Muscle of leg (tissue), 3 donors: ENCODE measurements at regions not wholly inside any gene's neighbourhood (a gene's known extent, or its start where the extent isn't known, plus 50 kb on each side); places are given as distances from the start of the nearest gene placed in this dataset.
A peak's percentile ranks its signal among the peaks of the same experiment; 100 is the strongest.

Source experiments
- DNase-seq: peaks from one replicate; pipeline ENCODE4 v3.0.0; 2013
- H3K27ac ChIP-seq: one replicate; pipeline ENCODE4 v1.5.1; 2013; ENCODE audit warnings: mild to moderate bottlenecking, low read length, control low read depth
- H3K27me3 ChIP-seq: one replicate; pipeline ENCODE4 v1.6.1; 2013; ENCODE audit warnings: low read length; ENCODE audit not compliant: control insufficient read depth, insufficient read depth
- H3K36me3 ChIP-seq: one replicate; pipeline ENCODE4 v1.6.1; 2013; ENCODE audit warnings: low read length; ENCODE audit not compliant: control insufficient read depth, insufficient read depth
- H3K4me1 ChIP-seq: one replicate; pipeline ENCODE4 v1.6.1; 2013; ENCODE audit warnings: low read length; ENCODE audit not compliant: control insufficient read depth, insufficient read depth
- H3K4me3 ChIP-seq: one replicate; pipeline ENCODE4 v1.5.1; 2013; ENCODE audit warnings: low read length, control low read depth
- H3K9me3 ChIP-seq: replicated peaks from 2 replicates; pipeline ENCODE4 v1.6.1; 2013; ENCODE audit warnings: low read depth, low read length; ENCODE audit not compliant: control insufficient read depth
- WGBS: methylation state at CpG from one replicate; pipeline ENCODE4 v1.1.5; 2013; ENCODE audit warnings: missing lambda C conversion rate; ENCODE audit not compliant: insufficient coverage; 5-methylcytosine and 5-hydroxymethylcytosine counted together

- Histone ChIP-seq H3K9me3 (no peaks in the 10 kb centered on the region), H3K27ac (no peak overlapping the region), H3K4me3 (no peak overlapping the region), H3K27me3 (peaks cover 5% of the 10 kb centered on the region), H3K36me3 (no peaks in the 10 kb centered on the region), H3K4me1 (no peaks in the 10 kb centered on the region)
- 61% methylated on average over 7 of the region's 9 CpGs for WGBS
- no peak for DNase-seq
Observed at GRCh38 chr10:131764929-131765328, 135.9 kb upstream of the PPP2R2D start.

GRCh38 chr10:131766096-131766495 lies 134.7 kb upstream of the PPP2R2D start:
- DNase-seq, result no peak
- no peaks in the 10 kb centered on the region for H3K4me1 ChIP-seq
- H3K9me3 ChIP-seq, result no peaks in the 10 kb centered on the region
- no peak overlapping the region for H3K4me3 ChIP-seq
- no peak overlapping the region for H3K27ac ChIP-seq
- 93% methylated on average over 11 of the region's 17 CpGs for WGBS
- H3K36me3 ChIP-seq, result no peaks in the 10 kb centered on the region
- H3K27me3 ChIP-seq, result peaks cover 5% of the 10 kb centered on the region

- Histone ChIP-seq H3K9me3 (no peaks in the 10 kb centered on the region), H3K27ac (no peak overlapping the region), H3K4me1 (peaks cover 11% of the 10 kb centered on the region), H3K36me3 (no peaks in the 10 kb centered on the region), H3K27me3 (peaks cover 13% of the 10 kb centered on the region), H3K4me3 (no peak overlapping the region)
- no peak for DNase-seq
- WGBS, result 97% methylated on average over 4 of the region's 7 CpGs
Observed at GRCh38 chr10:131767716-131768115, 133.1 kb upstream of the PPP2R2D start.

- Histone ChIP-seq H3K27ac (no peak overlapping the region), H3K9me3 (no peaks in the 10 kb centered on the region), H3K27me3 (peaks cover 12% of the 10 kb centered on the region), H3K4me1 (peaks cover 17% of the 10 kb centered on the region), H3K36me3 (no peaks in the 10 kb centered on the region), H3K4me3 (no peak overlapping the region)
- WGBS, result 73% methylated on average over 3 of the region's 19 CpGs
- DNase-seq, result no peak
Observed at GRCh38 chr10:131769571-131770410, 131.0 kb upstream of the PPP2R2D start.

GRCh38 chr10:131770946-131771633 lies 129.7 kb upstream of the PPP2R2D start:
- Histone ChIP-seq H3K36me3 (no peaks in the 10 kb centered on the region), H3K4me3 (no peak overlapping the region), H3K27me3 (peaks cover 12% of the 10 kb centered on the region), H3K27ac (no peak overlapping the region), H3K9me3 (no peaks in the 10 kb centered on the region), H3K4me1 (peaks cover 17% of the 10 kb centered on the region)
- DNase-seq, result no peak
- 70% methylated on average over 19 of the region's 21 CpGs for WGBS

GRCh38 chr10:131771634-131772358 lies 129.0 kb upstream of the PPP2R2D start:
- peaks cover 17% of the 10 kb centered on the region for H3K4me1 ChIP-seq
- no peak for DNase-seq
- peaks cover 12% of the 10 kb centered on the region for H3K27me3 ChIP-seq
- H3K9me3 ChIP-seq, result peaks cover 5% of the 10 kb centered on the region
- H3K36me3 ChIP-seq, result no peaks in the 10 kb centered on the region
- WGBS, result 87% methylated on average over 13 of the region's 16 CpGs
- no peak overlapping the region for H3K4me3 ChIP-seq
- no peak overlapping the region for H3K27ac ChIP-seq

GRCh38 chr10:131772441-131772840 lies 128.4 kb upstream of the PPP2R2D start:
- Histone ChIP-seq H3K36me3 (no peaks in the 10 kb centered on the region), H3K4me1 (peaks cover 17% of the 10 kb centered on the region), H3K9me3 (peaks cover 12% of the 10 kb centered on the region), H3K4me3 (no peak overlapping the region), H3K27ac (no peak overlapping the region), H3K27me3 (peaks cover 12% of the 10 kb centered on the region)
- DNase-seq, result peak; percentile 76
- WGBS, result 38% methylated on average over 6 of the region's 9 CpGs

GRCh38 chr10:131773370-131774343 lies 127.2 kb upstream of the PPP2R2D start:
- H3K4me1 ChIP-seq, result peaks cover 17% of the 10 kb centered on the region
- peaks cover 12% of the 10 kb centered on the region for H3K27me3 ChIP-seq
- no peak overlapping the region for H3K27ac ChIP-seq
- no peaks in the 10 kb centered on the region for H3K36me3 ChIP-seq
- H3K4me3 ChIP-seq, result no peak overlapping the region
- WGBS, result 66% methylated on average over 20 of the region's 34 CpGs
- H3K9me3 ChIP-seq, result peaks cover 18% of the 10 kb centered on the region
- DNase-seq, result no peak

- Histone ChIP-seq H3K9me3 (peaks cover 18% of the 10 kb centered on the region), H3K27ac (no peak overlapping the region), H3K36me3 (no peaks in the 10 kb centered on the region), H3K4me3 (no peak overlapping the region), H3K4me1 (peaks cover 17% of the 10 kb centered on the region), H3K27me3 (peaks cover 12% of the 10 kb centered on the region)
- 62% methylated on average over 17 of the region's 17 CpGs for WGBS
- no peak for DNase-seq
Observed at GRCh38 chr10:131774681-131775085, 126.1 kb upstream of the PPP2R2D start.
